HepG2 (cell line): ENCODE measurements at regions not wholly inside any gene's neighbourhood (a gene's known extent, or its start where the extent isn't known, plus 50 kb on each side); places are given as distances from the start of the nearest gene placed in this dataset.

Experiments
- FOSL1 ChIP-seq: sonication (generic); formaldehyde crosslinking; IDR thresholded peaks from 2 replicates; pipeline ENCODE4 v1.9.0; 2021; ENCODE audit warnings: missing genetic modification reagents, borderline replicate concordance
- FOXA1 ChIP-seq, 2 experiments: fragments of 450-650 bp in 1 of 2; sonication (generic) in 1 of 2; formaldehyde crosslinking in 1 of 2; IDR thresholded peaks; 2 replicates each; pipeline versions ENCODE4 v1.4.0 to v1.6.1; 2016 to 2020; ENCODE audit warnings: missing genetic modification reagents in 1 of 2
- GATAD2A ChIP-seq: IDR thresholded peaks from 2 replicates; pipeline ENCODE4 v1.6.1; 2016
- HMGXB4 ChIP-seq, 2 experiments: sonication (generic) in 1 of 2; formaldehyde crosslinking in 1 of 2; IDR thresholded peaks; 2 replicates each; pipeline versions ENCODE4 v1.4.0 to v1.6.1; 2018 to 2020; ENCODE audit warnings: missing genetic modification reagents in 2 of 2, borderline replicate concordance in 1 of 2, low read depth in 1 of 2, mild to moderate bottlenecking in 1 of 2, missing biosample characterization in 1 of 2
- HNF1B ChIP-seq: sonication (generic); formaldehyde crosslinking; IDR thresholded peaks from 2 replicates; pipeline ENCODE4 v1.5.1; 2020; ENCODE audit warnings: mild to moderate bottlenecking, moderate library complexity, missing genetic modification reagents
- HNF4A ChIP-seq: sonication (generic); formaldehyde crosslinking; IDR thresholded peaks from 2 replicates; pipeline ENCODE4 v1.4.0; 2020; ENCODE audit warnings: missing genetic modification reagents
- KMT2A ChIP-seq: sonication (generic); formaldehyde crosslinking; IDR thresholded peaks from 2 replicates; pipeline ENCODE4 v1.4.0; 2020; ENCODE audit warnings: missing genetic modification reagents
- MIER2 ChIP-seq: IDR thresholded peaks from 2 replicates; pipeline ENCODE4 v1.6.1; 2016; ENCODE audit warnings: missing biosample characterization, missing genetic modification reagents
- NR0B2 ChIP-seq: sonication (generic); formaldehyde crosslinking; IDR thresholded peaks from 2 replicates; pipeline ENCODE4 v1.4.0; 2020; ENCODE audit warnings: mild to moderate bottlenecking, missing genetic modification reagents
- PITX1 ChIP-seq: sonication (generic); formaldehyde crosslinking; IDR thresholded peaks from 2 replicates; pipeline ENCODE4 v1.5.1; 2020; ENCODE audit warnings: mild to moderate bottlenecking, missing genetic modification reagents
- RXRB ChIP-seq: IDR thresholded peaks from 2 replicates; pipeline ENCODE4 v1.6.1; 2016; ENCODE audit warnings: borderline replicate concordance, missing genetic modification reagents, missing compliant biosample characterization
- SRY ChIP-seq: sonication (generic); formaldehyde crosslinking; IDR thresholded peaks from 2 replicates; pipeline ENCODE4 v1.8.0; 2022; ENCODE audit warnings: mild to moderate bottlenecking, missing genetic modification reagents
- U2AF2 ChIP-seq: fragments of 200-400 bp; formaldehyde crosslinking; IDR thresholded peaks from 2 replicates; pipeline ENCODE4 v1.6.1; 2017; ENCODE audit warnings: low read depth, mild to moderate bottlenecking, low read length
- ZFP37 ChIP-seq: sonication (generic); formaldehyde crosslinking; IDR thresholded peaks from 2 replicates; pipeline ENCODE4 v1.4.0; 2020; ENCODE audit warnings: missing genetic modification reagents, borderline replicate concordance
- ZFYVE20 ChIP-seq: sonication (generic); formaldehyde crosslinking; IDR thresholded peaks from 2 replicates; pipeline ENCODE4 v1.8.0; 2023; ENCODE audit warnings: low read depth, mild to moderate bottlenecking, moderate library complexity, missing genetic modification reagents, borderline replicate concordance
- ZNF101 ChIP-seq: sonication (generic); formaldehyde crosslinking; IDR thresholded peaks from 2 replicates; pipeline ENCODE4 v1.4.0; 2020; ENCODE audit warnings: mild to moderate bottlenecking, low read depth, missing genetic modification reagents, borderline replicate concordance
- ZNF281 ChIP-seq: sonication (generic); formaldehyde crosslinking; IDR thresholded peaks from 2 replicates; pipeline ENCODE4 v1.4.0; 2020; ENCODE audit warnings: missing genetic modification reagents, borderline replicate concordance
- ZNF317 ChIP-seq: sonication (generic); formaldehyde crosslinking; IDR thresholded peaks from 2 replicates; pipeline ENCODE4 v1.5.0; 2020; ENCODE audit warnings: mild to moderate bottlenecking, missing genetic modification reagents
- ZNF562 ChIP-seq: sonication (generic); formaldehyde crosslinking; IDR thresholded peaks from 2 replicates; pipeline ENCODE4 v1.8.0; 2022; ENCODE audit warnings: missing genetic modification reagents, borderline replicate concordance
- ZNF614 ChIP-seq: IDR thresholded peaks from 2 replicates; pipeline ENCODE4 v1.6.1; 2018; ENCODE audit warnings: missing biosample characterization, missing genetic modification reagents, inconsistent platforms, borderline replicate concordance
- ZSCAN12 ChIP-seq: sonication (generic); formaldehyde crosslinking; IDR thresholded peaks from 2 replicates; pipeline ENCODE4 v1.9.0; 2021; ENCODE audit warnings: mild to moderate bottlenecking, missing genetic modification reagents
- ZUFSP ChIP-seq: sonication (generic); formaldehyde crosslinking; IDR thresholded peaks from 2 replicates; pipeline ENCODE4 v1.9.0; 2021; ENCODE audit warnings: missing genetic modification reagents, mild to moderate bottlenecking, borderline replicate concordance

- TF ChIP-seq HMGXB4 (CRISPR knock-in tag; IDR thresholded peaks at IDR 0.05; ENCODE audit: borderline replicate concordance in 1 of 2, low read depth in 1 of 2) = 0 out of 4 replicates have a peak, but pooled peaks of 1 of the 2 experiments have one; percentile 42
- no peak for TF ChIP-seq ZNF562
- TF ChIP-seq ZSCAN12 (CRISPR knock-in tag) = no peak
- peak; percentile 97 for TF ChIP-seq HNF4A (CRISPR knock-in tag)
- no peak for TF ChIP-seq ZUFSP (CRISPR knock-in tag)
- no peak for TF ChIP-seq ZFP37
- peak; percentile 37; the same call in 1 of the 2 replicates for TF ChIP-seq RXRB
- TF ChIP-seq U2AF2 = no peak
- TF ChIP-seq PITX1 = no peak
- TF ChIP-seq NR0B2 (CRISPR knock-in tag) = no peak
- peak; percentile 48; the same call in 1 of the 2 replicates for TF ChIP-seq MIER2 (CRISPR knock-in tag)
- TF ChIP-seq FOSL1 (CRISPR knock-in tag) = no peak
- no peak for TF ChIP-seq KMT2A (CRISPR knock-in tag)
- TF ChIP-seq SRY (CRISPR knock-in tag) = no peak
- TF ChIP-seq ZNF317 = peak; percentile 83; the same call in 1 of the 2 replicates
- TF ChIP-seq ZNF281 = no peak
- TF ChIP-seq HNF1B (CRISPR knock-in tag) = no peak
- TF ChIP-seq ZNF101 (CRISPR knock-in tag) = no peak
- TF ChIP-seq FOXA1 (IDR thresholded peaks at IDR 0.05) = no peak
- TF ChIP-seq FOXA1 (CRISPR knock-in tag; IDR thresholded peaks at IDR 0.05) = peak; percentile 73
- TF ChIP-seq GATAD2A (CRISPR knock-in tag) = peak; percentile 45; the same call in 1 of the 2 replicates
- TF ChIP-seq ZNF614 (CRISPR knock-in tag) = no peak
- TF ChIP-seq ZFYVE20 (CRISPR knock-in tag) = no peak
These were observed 184.1 kb downstream of the DIRAS2 start (continued) for GRCh38 chr9:90458485-90458884.
